ENCODE measurements at regions not wholly inside any gene's neighbourhood (a gene's known extent, or its start where the extent isn't known, plus 50 kb on each side); places are given as distances from the start of the nearest gene placed in this dataset.

- TF ChIP-seq ESRRA (IDR thresholded peaks at IDR 0.05; ENCODE audit: borderline replicate concordance, low read length) (no peak), PHF8 (IDR thresholded peaks at IDR 0.05; ENCODE audit: borderline replicate concordance, low read depth) (no peak), HDAC2 (IDR thresholded peaks at IDR 0.05) (no peak), CHD2 (IDR thresholded peaks at IDR 0.05; ENCODE audit: low read length, partially characterized antibody) (no peak)
These were observed 277.9 kb downstream of the EMP1 start (continued) for GRCh38 chr12:13474381-13474780.

GRCh38 chr12:13472690-13473089, 276.2 kb downstream of the EMP1 start:
- Histone ChIP-seq H3K4me3 (no peak overlapping the region), H3K4me2 (no peak overlapping the region), H3K27ac (no peak overlapping the region), H3K9me3 (no peaks in the 10 kb centered on the region), H3K4me1 (no peaks in the 10 kb centered on the region)
- 64% methylated on average over 5 of the region's 5 CpGs for WGBS (ENCODE audit: missing lambda C conversion rate)
- TF ChIP-seq E2F6 (IDR thresholded peaks at IDR 0.05; ENCODE audit: borderline replicate concordance, low read depth) (no peak), HEYL (CRISPR knock-in tag; IDR thresholded peaks at IDR 0.05) (no peak), RFX5 (IDR thresholded peaks at IDR 0.05) (no peak), ESRRA (IDR thresholded peaks at IDR 0.05; ENCODE audit: borderline replicate concordance, low read length) (no peak), POLR2AphosphoS2 (conservative IDR thresholded peaks at IDR 0.05; ENCODE audit: low read length) (no peak), GATA3 (IDR thresholded peaks at IDR 0.05; ENCODE audit: borderline replicate concordance) (no peak), CHD2 (IDR thresholded peaks at IDR 0.05; ENCODE audit: low read length, partially characterized antibody) (no peak), RARB (CRISPR knock-in tag; IDR thresholded peaks at IDR 0.05) (no peak), MAZ (IDR thresholded peaks at IDR 0.05; ENCODE audit: borderline replicate concordance, low read depth, low read length) (no peak)
- ATAC-seq (no peak), DNase-seq (ENCODE audit: low read depth in 1 of 2, low spot score in 1 of 2) (no peak), FAIRE-seq (no peak)
- ChIA-PET POLR2A (no interaction called here), CTCF (interaction anchor here (1.2 to 1.6 kb wide), 2 partner anchors 62 to 111 kb away, joined by 3 to 6 read pairs; no protein-coding TSS in a partner anchor)

GRCh38 chr12:13471471-13471870, 274.9 kb downstream of the EMP1 start:
- FAIRE-seq = no peak
- Histone ChIP-seq H3K4me2 (no peak overlapping the region), H3K27ac (no peak overlapping the region), H3K9me3 (no peaks in the 10 kb centered on the region), H3K4me1 (no peaks in the 10 kb centered on the region), H3K4me3 (no peak overlapping the region)
- TF ChIP-seq RFX5 (IDR thresholded peaks at IDR 0.05) (no peak), ELK1 (IDR thresholded peaks at IDR 0.05; ENCODE audit: low read depth, low read length) (no peak)
- ChIA-PET CTCF (interaction anchor here (0.8 to 1.6 kb wide), 3 partner anchors 63 to 216 kb away, joined by 3 to 6 read pairs (median 5); no protein-coding TSS in a partner anchor), POLR2A (no interaction called here)
- 87% methylated on average over 6 of the region's 6 CpGs for WGBS (ENCODE audit: missing lambda C conversion rate)
- no peak for ATAC-seq
- DNase-seq (ENCODE audit: low read depth in 1 of 2, low spot score in 1 of 2) = no peak

GRCh38 chr12:13465635-13466034, 269.1 kb downstream of the EMP1 start:
- DNase-seq (ENCODE audit: low read depth in 1 of 2, low spot score in 1 of 2) = no peak
- no peak overlapping the region for H3K27ac ChIP-seq
- no peak overlapping the region for H3K4me2 ChIP-seq
- ChIA-PET POLR2A (no interaction called here), CTCF (no interaction called here)
- no peak for TF ChIP-seq HOXA7 (CRISPR knock-in tag; IDR thresholded peaks at IDR 0.05)
- 0 out of 4 replicates have a peak, but pooled peaks of 1 of the 2 experiments have one; percentile 28 for TF ChIP-seq CEBPB (IDR thresholded peaks at IDR 0.05)
- 64% methylated on average over 6 of the region's 6 CpGs for WGBS (ENCODE audit: missing lambda C conversion rate)
- H3K4me1 ChIP-seq = no peaks in the 10 kb centered on the region
- H3K4me3 ChIP-seq = no peak overlapping the region
- ATAC-seq = no peak
- H3K9me3 ChIP-seq = no peaks in the 10 kb centered on the region
- no peak for FAIRE-seq

- no peak overlapping the region for H3K4me2 ChIP-seq
- CTCF ChIA-PET = interaction anchor here (0.9 to 1.8 kb wide), 2 partner anchors 9 to 11 kb away, joined by 3 to 6 read pairs; no protein-coding TSS in a partner anchor
- POLR2A ChIA-PET = no interaction called here
- DNase-seq (ENCODE audit: low read depth in 1 of 2, low spot score in 1 of 2) = no peak
- no peaks in the 10 kb centered on the region for H3K9me3 ChIP-seq
- no peak overlapping the region for H3K4me3 ChIP-seq
- 16% methylated on average over 2 of the region's 2 CpGs for WGBS (ENCODE audit: missing lambda C conversion rate)
- H3K27ac ChIP-seq = no peak overlapping the region
- no peaks in the 10 kb centered on the region for H3K4me1 ChIP-seq
- no peak for FAIRE-seq
- ATAC-seq = no peak; a peak in 1 of 6 replicates
- TF ChIP-seq CBX2 (IDR thresholded peaks at IDR 0.05; ENCODE audit: borderline replicate concordance, low read depth) (no peak), RFX5 (IDR thresholded peaks at IDR 0.05) (no peak), EP300 (IDR thresholded peaks at IDR 0.05) (no peak), JUN (IDR thresholded peaks at IDR 0.05) (no peak), HOXB13 (CRISPR knock-in tag; IDR thresholded peaks at IDR 0.05; ENCODE audit: low read depth) (no peak), ZSCAN20 (CRISPR knock-in tag; IDR thresholded peaks at IDR 0.05) (no peak), ATOH8 (CRISPR knock-in tag; IDR thresholded peaks at IDR 0.05; ENCODE audit: low read depth) (no peak), EHMT2 (IDR thresholded peaks at IDR 0.05; ENCODE audit: low read depth) (no peak), NFE2L2 (conservative IDR thresholded peaks at IDR 0.05; ENCODE audit: low read length) (no peak), HES2 (IDR thresholded peaks at IDR 0.05) (no peak), CHD4 (IDR thresholded peaks at IDR 0.05; ENCODE audit: borderline replicate concordance) (no peak)
These were observed 266.7 kb downstream of the EMP1 start for GRCh38 chr12:13463189-13463588.

Data from A549 (cell line).